ENCODE measurements at regions not wholly inside any gene's neighbourhood (a gene's known extent, or its start where the extent isn't known, plus 50 kb on each side); places are given as distances from the start of the nearest gene placed in this dataset.

DNA sequence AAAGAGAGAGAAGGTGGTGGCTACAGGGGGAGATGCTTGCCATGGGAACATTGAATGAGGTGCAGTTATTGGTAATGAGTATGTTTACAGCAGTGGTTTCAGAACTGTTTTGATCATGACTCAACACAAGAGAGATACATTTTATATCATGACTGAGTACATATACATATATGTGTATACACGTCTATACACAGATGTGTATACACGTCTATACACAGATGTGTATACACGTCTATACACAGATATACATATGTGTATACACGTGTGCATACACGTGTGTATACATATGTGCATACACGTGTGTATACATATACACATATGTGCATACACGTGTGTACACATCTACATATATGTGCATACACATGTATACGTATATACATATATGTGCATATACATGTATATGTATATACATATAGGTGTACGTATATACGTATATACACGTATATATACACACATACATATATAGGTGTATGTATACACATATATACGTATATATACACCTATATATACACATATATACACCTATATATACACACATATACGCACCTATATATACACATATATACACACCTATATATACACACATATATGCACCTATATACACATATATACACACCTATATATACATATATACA lies 518.5 kb downstream of the TSN start:
- Histone ChIP-seq H3K27me3 (no peaks in the 10 kb centered on the region), H3K36me3 (no peaks in the 10 kb centered on the region), H3K27ac (no peak overlapping the region), H3K4me1 (no peaks in the 10 kb centered on the region), H3K9me3 (no peaks in the 10 kb centered on the region), H3K4me3 (no peak overlapping the region)
- no peak for DNase-seq
- intact Hi-C loops (cut with DNase I): no loop called here
- no peak for TF ChIP-seq POLR2A (IDR thresholded peaks at IDR 0.05)
- no peak for TF ChIP-seq CTCF (IDR thresholded peaks at IDR 0.05)
- WGBS, 2 donors: 82 to 84% methylated on average over 13 of the region's 13 CpGs

DNA sequence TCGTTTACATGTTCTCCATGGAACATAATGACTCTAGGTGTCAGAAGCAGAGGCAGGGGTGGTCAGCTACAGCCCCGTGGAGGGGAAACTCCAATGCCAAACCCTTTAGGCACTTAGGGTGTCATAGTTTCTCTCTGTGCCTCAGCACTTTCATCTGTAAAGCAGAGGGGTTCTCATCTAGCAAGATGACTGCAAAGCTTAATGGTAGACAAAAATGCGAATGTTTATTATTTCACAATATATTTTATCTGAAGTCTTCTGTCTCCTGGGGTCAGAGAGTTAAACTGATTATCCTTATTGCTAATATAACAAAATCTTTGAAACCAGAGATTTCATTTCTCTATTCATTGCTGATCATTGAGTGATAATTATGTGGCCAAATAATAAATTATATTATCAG lies 522.5 kb downstream of the TSN start:
- no peak overlapping the region for H3K27ac ChIP-seq
- no peak for DNase-seq
- no peaks in the 10 kb centered on the region for H3K36me3 ChIP-seq
- no peak overlapping the region for H3K4me3 ChIP-seq
- 42 to 56% methylated on average over 3 of the region's 3 CpGs for WGBS, 2 donors
- intact Hi-C loops (cut with DNase I): no loop called here
- no peaks in the 10 kb centered on the region for H3K9me3 ChIP-seq
- H3K4me1 ChIP-seq: no peaks in the 10 kb centered on the region
- no peaks in the 10 kb centered on the region for H3K27me3 ChIP-seq
- TF ChIP-seq POLR2A (IDR thresholded peaks at IDR 0.05): no peak
- no peak for TF ChIP-seq CTCF (IDR thresholded peaks at IDR 0.05)

- TF ChIP-seq CTCF (IDR thresholded peaks at IDR 0.05): no peak
- no peak for TF ChIP-seq POLR2A (IDR thresholded peaks at IDR 0.05)
- Histone ChIP-seq H3K4me1 (no peaks in the 10 kb centered on the region), H3K27me3 (no peaks in the 10 kb centered on the region), H3K9me3 (peaks cover 0 to 6% (median 0%) of the 10 kb centered on the region in 3 donors), H3K27ac (no peak overlapping the region), H3K36me3 (no peaks in the 10 kb centered on the region), H3K4me3 (no peak overlapping the region)
- intact Hi-C loops (cut with DNase I): no loop called here
- 73 to 84% methylated on average over 2 to 3 of the region's 3 CpGs for WGBS, 2 donors
- no peak for DNase-seq
Measured at GRCh38 chr2:122300758-122301157, 545.3 kb downstream of the TSN start.

- TF ChIP-seq CTCF (IDR thresholded peaks at IDR 0.05): no peak
- no peak for TF ChIP-seq POLR2A (IDR thresholded peaks at IDR 0.05)
- Histone ChIP-seq H3K4me3 (no peak overlapping the region), H3K9me3 (no peaks in the 10 kb centered on the region), H3K36me3 (no peaks in the 10 kb centered on the region), H3K27ac (no peak overlapping the region), H3K27me3 (no peaks in the 10 kb centered on the region), H3K4me1 (no peaks in the 10 kb centered on the region)
- WGBS, 2 donors: 76 to 92% methylated on average over 6 to 8 of the region's 8 CpGs
- DNase-seq: no peak
- intact Hi-C loops (cut with DNase I): no loop called here
Measured at GRCh38 chr2:122307763-122308162, 552.3 kb downstream of the TSN start.

- no peak for TF ChIP-seq POLR2A (IDR thresholded peaks at IDR 0.05)
- TF ChIP-seq CTCF (IDR thresholded peaks at IDR 0.05): no peak
- Histone ChIP-seq H3K36me3 (no peaks in the 10 kb centered on the region), H3K4me3 (no peak overlapping the region), H3K27me3 (no peaks in the 10 kb centered on the region), H3K4me1 (no peaks in the 10 kb centered on the region), H3K9me3 (no peaks in the 10 kb centered on the region), H3K27ac (no peak overlapping the region)
- intact Hi-C loops (cut with DNase I): no loop called here
- DNase-seq: no peak
- WGBS, 2 donors: 60 to 68% methylated on average over 5 of the region's 5 CpGs
Measured at GRCh38 chr2:122315306-122315705, 559.9 kb downstream of the TSN start.

Measured in esophagus squamous epithelium (tissue), 5 donors.